Spleen (tissue), 11 donors: ENCODE measurements at regions not wholly inside any gene's neighbourhood (a gene's known extent, or its start where the extent isn't known, plus 50 kb on each side); places are given as distances from the start of the nearest gene placed in this dataset.

Source experiments
- DNase-seq: peaks from one replicate; pipeline ENCODE4 v3.0.0-alpha.2; 2020
- H3K27ac ChIP-seq, 8 donors: fragments of 200-600 bp; sonication (generic) in 7 of 8; 1 replicate in 4 of 8; 2 replicates in 4 of 8; pipeline versions ENCODE4 v1.5.0 to v1.8.0; 2016 to 2021; ENCODE audit warnings: inconsistent platforms in 4 of 8, mild to moderate bottlenecking in 4 of 8, moderate library complexity in 1 of 8
- H3K27me3 ChIP-seq, 7 donors: fragments of 200-600 bp; sonication (generic) in 6 of 7; replicated peaks in 1 of 7; 1 replicate in 4 of 7; 2 replicates in 3 of 7; pipeline versions ENCODE4 v1.5.0 to v1.8.0; 2016 to 2021; ENCODE audit warnings: inconsistent platforms in 3 of 7, mild to moderate bottlenecking in 1 of 7
- H3K36me3 ChIP-seq, 6 donors: fragments of 200-600 bp; sonication (generic) in 5 of 6; 1 replicate in 4 of 6; 2 replicates in 2 of 6; pipeline versions ENCODE4 v1.5.0 to v1.8.0; 2016 to 2021; ENCODE audit warnings: inconsistent platforms in 2 of 6
- H3K4me1 ChIP-seq, 6 donors: fragments of 200-600 bp; sonication (generic) in 5 of 6; 1 replicate in 3 of 6; 2 replicates in 3 of 6; pipeline versions ENCODE4 v1.5.0 to v1.8.0; 2016 to 2021; ENCODE audit warnings: inconsistent platforms in 3 of 6
- H3K4me3 ChIP-seq, 8 donors: fragments of 200-600 bp; sonication (generic) in 7 of 8; 1 replicate in 4 of 8; 2 replicates in 4 of 8; pipeline versions ENCODE4 v1.5.0 to v1.8.0; 2016 to 2021; ENCODE audit warnings: inconsistent platforms in 4 of 8, mild to moderate bottlenecking in 4 of 8, moderate library complexity in 2 of 8
- H3K9me3 ChIP-seq, 8 donors: fragments of 200-600 bp; sonication (generic) in 7 of 8; 1 replicate in 4 of 8; 2 replicates in 4 of 8; pipeline versions ENCODE4 v1.5.0 to v1.8.0; 2016 to 2021; ENCODE audit warnings: inconsistent platforms in 4 of 8
- CTCF ChIP-seq, 11 experiments: fragments of 200-600 bp in 7 of 11; fragments of 450-650 bp in 4 of 11; sonication (generic) in 4 of 11; IDR thresholded peaks in 8 of 11; conservative IDR thresholded peaks in 3 of 11; 1 replicate in 7 of 11; 2 replicates in 4 of 11; pipeline versions ENCODE4 v1.4.0 to v1.8.0; 2016 to 2021; ENCODE audit warnings: antibody characterized with exemption in 11 of 11, inconsistent platforms in 4 of 11, mild to moderate bottlenecking in 1 of 11
- POLR2A ChIP-seq, 3 donors: fragments of 450-650 bp; IDR thresholded peaks; one replicate each; pipeline ENCODE4 v1.5.1; 2017; ENCODE audit warnings: antibody characterized with exemption in 3 of 3, mild to moderate bottlenecking in 1 of 3
- POLR2AphosphoS5 ChIP-seq, 3 donors: sonication (generic); formaldehyde crosslinking; IDR thresholded peaks; one replicate each; pipeline ENCODE4 v1.5.1; 2017; ENCODE audit warnings: antibody characterized with exemption in 3 of 3
- WGBS, 5 donors: extraction: QIAGEN DNeasy Blood & Tissue Kit in 3 of 5; methylation state at CpG; one replicate each; pipeline versions ENCODE4 v1.1.5 to v1.1.7; 2013 to 2018; 5-methylcytosine and 5-hydroxymethylcytosine counted together
- intact Hi-C: fragments of 100-400 bp; cut with DNase I; formaldehyde crosslinking; loops from one replicate; pipeline ENCODE4 v1.15.0; 2023; ENCODE audit warnings: low total_unique reads
- donor health status: healthy with polysubstance abuse.
- donor health status: DM: no; HTN: no; CAD: no; lungs with moderate emphysema.
- donor health status: DM: no; HTN: no; CAD: no.
- donor health status: Bipolar disorder and iron deficiency.
- donor health status: healthy.
- donor health status: DM: no; HTN: no; CAD: no.
- donor health status: DM: yes; HTN: yes; CAD: no.

- intact Hi-C loops, result no loop called here
- Histone ChIP-seq H3K27me3 (peaks cover 0 to 43% (median 0%) of the 10 kb centered on the region in 7 donors), H3K4me3 (no peak overlapping the region), H3K36me3 (no peaks in the 10 kb centered on the region), H3K9me3 (peaks cover 0 to 8% (median 0%) of the 10 kb centered on the region in 8 donors), H3K27ac (no peak overlapping the region), H3K4me1 (peaks cover 0 to 7% (median 3%) of the 10 kb centered on the region in 6 donors)
- no peak for DNase-seq
- 81 to 96% (median 84%) methylated on average over 5 of the region's 5 CpGs for WGBS, 5 donors
- TF ChIP-seq POLR2AphosphoS5 (IDR thresholded peaks at IDR 0.05) (no peak), POLR2A (IDR thresholded peaks at IDR 0.05) (no peak), CTCF (IDR thresholded peaks at IDR 0.05 in 8 of 11, conservative IDR thresholded peaks at IDR 0.05 in 3 of 11) (no peak)
These were observed 229.9 kb downstream of the TFCP2L1 start for GRCh38 chr2:121055088-121055487.

GRCh38 chr2:121055501-121055900 is 229.5 kb downstream of the TFCP2L1 start:
- Histone ChIP-seq H3K9me3 (peaks cover 0 to 4% (median 0%) of the 10 kb centered on the region in 8 donors), H3K4me3 (no peak overlapping the region), H3K27ac (no peak overlapping the region), H3K4me1 (peaks cover 0 to 7% (median 3%) of the 10 kb centered on the region in 6 donors), H3K36me3 (no peaks in the 10 kb centered on the region), H3K27me3 (peaks cover 0 to 47% (median 0%) of the 10 kb centered on the region in 7 donors)
- TF ChIP-seq CTCF (IDR thresholded peaks at IDR 0.05 in 8 of 11, conservative IDR thresholded peaks at IDR 0.05 in 3 of 11), result no peak
- TF ChIP-seq POLR2AphosphoS5 (IDR thresholded peaks at IDR 0.05), result no peak
- no peak for TF ChIP-seq POLR2A (IDR thresholded peaks at IDR 0.05)
- no peak for DNase-seq
- intact Hi-C loops, result no loop called here
- WGBS, 5 donors, result 68 to 86% (median 84%) methylated on average over 4 of the region's 4 CpGs

- intact Hi-C loops, result no loop called here
- peak; percentile 31 for DNase-seq
- Histone ChIP-seq H3K27me3 (peaks cover 0 to 64% (median 0%) of the 10 kb centered on the region in 7 donors), H3K9me3 (no peaks in the 10 kb centered on the region), H3K4me1 (peaks cover 0 to 7% (median 3%) of the 10 kb centered on the region in 6 donors), H3K36me3 (no peaks in the 10 kb centered on the region), H3K4me3 (no peak overlapping the region), H3K27ac (no peak overlapping the region)
- no peak for TF ChIP-seq CTCF (IDR thresholded peaks at IDR 0.05 in 8 of 11, conservative IDR thresholded peaks at IDR 0.05 in 3 of 11)
- no peak for TF ChIP-seq POLR2AphosphoS5 (IDR thresholded peaks at IDR 0.05)
- no peak for TF ChIP-seq POLR2A (IDR thresholded peaks at IDR 0.05)
- 69 to 79% (median 70%) methylated on average over 15 of the region's 15 CpGs for WGBS, 5 donors
These were observed 226.0 kb downstream of the TFCP2L1 start for GRCh38 chr2:121058852-121059558.
